GM18520 (cell line): ENCODE measurements at regions not wholly inside any gene's neighbourhood (a gene's known extent, or its start where the extent isn't known, plus 50 kb on each side); places are given as distances from the start of the nearest gene placed in this dataset.

ENCODE experiments used
- ATAC-seq: cut with Tn5 transposase; IDR thresholded peaks from one replicate; pipeline ENCODE4 v1.9.1; 2021; ENCODE audit not compliant: unreplicated experiment

DNA sequence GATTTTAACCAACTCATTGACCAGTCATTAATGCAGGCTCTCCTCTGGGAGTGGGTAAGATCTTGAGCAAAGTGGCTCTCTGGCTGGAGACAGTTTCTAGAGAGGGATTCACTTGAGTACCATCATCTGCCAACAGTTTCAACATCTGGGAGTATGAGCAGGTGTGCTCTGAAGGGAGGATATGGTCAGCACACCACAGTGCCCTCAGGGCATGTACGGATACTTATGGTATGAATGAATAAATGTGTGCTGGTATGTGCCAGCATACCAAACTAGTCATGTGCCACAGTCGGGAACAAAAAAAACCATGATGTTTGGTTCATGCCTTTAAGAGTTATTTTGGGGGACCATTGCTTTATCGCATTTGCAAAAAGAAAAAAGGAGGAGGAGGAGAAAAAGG is 1197.5 kb upstream of the TENM4 start:
- ATAC-seq = no peak

GRCh38 chr11:80637571-80637970 is 1196.7 kb upstream of the TENM4 start:
- no peak for ATAC-seq

DNA sequence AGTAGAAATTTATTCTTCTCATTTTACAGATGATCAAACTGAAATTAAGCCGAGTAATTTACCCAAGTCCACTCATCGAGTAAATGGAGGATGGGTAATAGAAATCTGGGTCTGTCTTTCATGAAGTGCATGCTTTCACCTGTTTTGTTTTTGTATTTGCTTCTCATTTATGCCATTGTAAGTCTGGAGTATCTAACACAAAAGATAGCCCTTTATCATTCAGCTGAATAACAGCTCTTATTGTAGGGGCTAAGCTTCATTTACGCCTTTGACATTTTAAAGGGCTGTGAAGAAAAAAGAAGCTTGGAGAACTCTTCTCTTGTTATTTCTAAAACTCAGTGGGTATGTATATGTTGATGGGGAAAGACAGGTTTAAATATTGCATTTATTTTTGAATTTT is 1196.2 kb upstream of the TENM4 start:
- ATAC-seq = no peak

DNA sequence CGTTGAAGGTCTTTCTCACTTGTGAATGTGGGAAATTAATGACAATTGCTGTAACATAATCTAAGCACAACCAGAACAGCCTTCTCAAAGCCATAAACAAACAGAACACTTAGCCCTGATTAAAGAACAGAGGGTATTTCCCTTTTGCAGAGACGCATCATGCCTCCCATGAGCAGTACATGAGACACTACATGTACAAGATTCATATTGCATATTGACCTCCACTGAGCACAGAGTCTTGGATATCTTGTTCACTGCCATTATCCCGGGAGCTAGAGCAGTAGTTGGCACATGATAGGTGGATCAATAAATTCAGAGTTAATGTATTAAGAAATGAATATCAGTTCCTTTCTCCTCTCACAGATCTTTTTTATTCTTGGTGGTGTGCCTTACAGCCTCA is 1194.3 kb upstream of the TENM4 start:
- no peak for ATAC-seq

DNA sequence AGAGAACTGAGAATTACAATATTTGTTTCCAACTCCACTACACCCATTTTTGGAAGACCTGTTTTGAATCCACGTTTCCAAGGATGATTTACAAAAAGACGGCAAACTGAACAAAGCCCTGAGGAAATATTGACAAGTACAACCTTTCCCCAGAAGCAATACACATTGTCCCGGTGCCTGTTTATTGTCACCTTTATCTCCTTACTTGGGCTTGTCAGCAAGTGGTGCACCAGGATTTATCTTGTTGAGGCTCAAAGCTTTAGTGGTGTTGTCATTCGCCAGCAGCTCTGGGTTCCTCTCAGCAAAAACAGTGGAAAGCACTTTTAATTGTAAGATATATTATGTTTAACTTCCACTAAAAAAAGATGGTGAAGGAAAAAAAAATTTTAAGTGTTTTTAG is 1191.9 kb upstream of the TENM4 start:
- ATAC-seq = no peak

DNA sequence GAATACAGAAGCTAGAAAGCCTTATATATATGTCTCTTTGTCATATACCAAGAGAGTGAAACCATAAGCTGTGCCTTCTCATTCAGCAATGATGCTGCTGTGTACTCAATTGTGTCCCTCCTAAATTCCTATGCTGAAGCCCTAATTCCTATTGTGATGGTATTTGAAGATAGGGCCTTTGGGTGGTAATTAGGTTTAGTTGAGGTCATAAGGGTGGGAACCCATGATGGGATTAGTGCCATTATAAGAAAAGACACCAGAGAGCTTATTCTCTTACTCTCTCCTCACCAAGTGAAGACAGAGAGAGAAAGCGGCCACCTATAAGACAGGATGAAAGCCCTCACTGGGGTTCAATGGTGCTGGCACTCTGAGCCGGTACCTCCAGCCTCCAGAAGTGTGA is 1191.3 kb upstream of the TENM4 start:
- no peak for ATAC-seq

- no peak for ATAC-seq
Observed at GRCh38 chr11:80629466-80629865, 1188.6 kb upstream of the TENM4 start.

DNA sequence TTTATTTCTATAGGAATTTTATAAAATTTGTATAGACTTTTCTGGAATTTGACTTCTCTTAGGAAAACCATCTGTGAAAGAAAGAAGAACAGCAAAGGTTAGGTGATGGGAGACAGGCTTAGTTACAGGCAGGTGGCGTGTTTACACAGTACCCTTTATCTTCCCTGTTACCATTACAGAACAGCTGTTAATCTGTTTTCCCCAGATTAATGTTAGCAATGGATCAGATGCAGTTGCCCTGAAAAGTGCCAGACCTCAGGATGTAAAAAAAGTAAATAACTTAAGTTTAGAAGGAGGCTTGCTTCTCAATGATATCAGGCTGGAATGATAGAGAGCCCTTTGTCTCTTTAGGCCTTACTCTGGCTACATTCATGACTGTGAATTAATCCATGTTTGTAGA is 1186.5 kb upstream of the TENM4 start:
- ATAC-seq = no peak

DNA sequence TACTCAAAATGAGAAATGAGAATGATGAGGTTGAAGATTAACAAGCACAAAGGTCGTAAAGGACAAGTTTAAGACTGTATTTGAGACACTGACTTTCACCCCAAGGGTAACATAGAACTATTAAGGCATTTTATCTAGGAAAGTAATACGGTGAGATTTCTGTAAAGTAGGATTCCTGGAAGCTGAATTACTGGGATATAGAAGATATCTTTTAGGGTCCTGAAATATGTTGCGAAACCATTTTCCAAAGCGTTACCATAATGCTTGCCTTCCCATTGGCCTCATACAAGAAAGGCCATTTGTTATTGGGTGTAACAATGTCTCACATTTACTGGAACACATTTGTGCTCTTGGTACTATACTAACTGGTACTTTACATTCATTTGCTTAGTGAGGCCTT is 1185.9 kb upstream of the TENM4 start:
- ATAC-seq = no peak

GRCh38 chr11:80625563-80625962 is 1184.7 kb upstream of the TENM4 start:
- ATAC-seq = no peak

- ATAC-seq = no peak
Observed at GRCh38 chr11:80621871-80622270, 1181.0 kb upstream of the TENM4 start.

GRCh38 chr11:80620867-80621266 is 1180.0 kb upstream of the TENM4 start:
- ATAC-seq = no peak

GRCh38 chr11:80617156-80617555 is 1176.3 kb upstream of the TENM4 start:
- no peak for ATAC-seq

DNA sequence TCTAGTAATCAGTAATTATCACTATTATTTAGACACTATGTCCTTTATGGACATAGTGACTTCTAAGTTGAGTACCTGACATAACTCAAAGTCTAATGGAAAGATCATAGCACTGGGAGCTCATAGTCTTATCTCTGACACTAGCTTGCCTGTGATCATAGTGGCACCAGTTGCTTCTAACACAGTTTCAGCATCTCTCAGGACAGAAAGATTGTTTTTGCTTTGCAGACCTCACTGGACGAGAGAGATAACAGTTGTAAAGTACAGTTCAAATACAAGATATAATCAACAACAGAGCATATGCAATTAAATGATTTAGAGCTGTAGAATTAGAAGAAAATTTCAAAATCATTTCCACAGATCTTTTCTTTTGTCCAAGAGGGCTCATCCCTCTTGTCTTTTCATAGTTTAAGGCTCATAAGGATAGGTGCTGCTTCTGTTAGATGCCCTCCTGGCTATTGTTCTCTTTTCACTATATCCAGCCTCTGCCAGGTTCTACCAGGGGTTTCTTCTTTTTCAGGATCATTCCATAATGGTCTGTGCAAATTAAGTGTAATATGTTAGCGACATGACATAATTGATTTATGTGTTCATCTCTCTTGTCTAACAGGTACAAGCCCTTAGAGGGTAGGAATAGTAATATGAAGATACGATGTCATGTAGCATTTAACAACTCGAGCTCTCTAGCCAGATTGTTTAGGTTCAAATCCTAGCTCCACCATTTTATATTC is 1175.4 kb upstream of the TENM4 start:
- no peak for ATAC-seq

GRCh38 chr11:80613655-80614054 is 1172.8 kb upstream of the TENM4 start:
- ATAC-seq = no peak

- ATAC-seq = no peak
Observed at GRCh38 chr11:80610516-80610915, 1169.7 kb upstream of the TENM4 start.

DNA sequence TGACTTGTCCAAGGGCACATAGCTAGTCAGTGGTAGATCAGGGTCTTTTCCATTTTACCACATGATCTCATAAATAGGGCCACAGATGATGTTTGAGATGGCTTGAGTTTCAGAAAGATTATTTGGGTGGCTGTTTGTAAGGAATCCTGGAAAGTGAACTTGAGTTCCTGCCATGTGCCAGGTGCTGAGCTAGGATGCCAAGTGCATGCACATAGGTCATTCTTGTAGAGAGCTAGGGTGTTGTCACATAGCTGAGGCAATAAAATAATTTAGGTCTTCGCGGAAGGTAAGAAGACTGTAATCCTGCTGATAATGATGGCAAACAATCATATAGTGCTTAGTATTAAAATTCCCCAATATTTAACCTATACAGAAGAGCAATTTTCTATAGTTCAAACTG is 1162.6 kb upstream of the TENM4 start:
- ATAC-seq = no peak

- ATAC-seq = no peak
Observed at GRCh38 chr11:80598905-80599304, 1158.1 kb upstream of the TENM4 start.

GRCh38 chr11:80596291-80596810 is 1155.5 kb upstream of the TENM4 start:
- no peak for ATAC-seq

- no peak for ATAC-seq
Observed at GRCh38 chr11:80595011-80595410, 1154.2 kb upstream of the TENM4 start.

DNA sequence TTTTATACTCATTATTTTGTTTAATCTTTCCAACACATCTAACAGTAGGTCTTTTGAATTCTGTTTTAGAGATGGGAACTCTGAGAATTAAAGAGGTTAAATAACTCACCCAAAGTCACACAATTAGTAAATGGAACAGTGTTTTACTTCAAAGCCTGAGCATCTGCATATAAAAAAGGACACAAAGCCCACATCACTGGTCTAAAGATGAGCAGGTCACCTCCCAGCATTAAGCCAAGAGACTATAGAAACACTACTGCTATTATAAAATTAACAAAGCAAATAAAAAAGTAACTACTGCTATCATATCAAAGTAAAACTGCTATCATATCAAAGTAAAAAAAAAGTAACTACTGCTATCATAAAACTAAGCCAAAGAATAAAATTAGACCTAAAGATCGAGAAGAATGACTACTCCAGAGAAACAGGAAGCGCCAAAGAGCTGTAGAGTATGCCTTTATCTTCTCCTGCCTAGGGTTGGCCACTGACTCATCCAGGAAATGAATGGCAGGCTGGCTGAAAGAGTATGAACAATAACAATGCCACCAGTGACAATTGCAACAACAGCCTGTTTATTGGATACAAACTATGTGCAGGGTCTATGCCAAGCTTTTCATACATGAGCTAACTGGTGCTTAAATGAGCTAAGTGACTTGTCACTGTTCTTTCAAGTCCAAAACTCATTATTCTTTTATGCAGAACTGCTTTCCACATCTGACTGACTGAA is 1153.0 kb upstream of the TENM4 start:
- no peak for ATAC-seq

GRCh38 chr11:80592546-80592945 is 1151.7 kb upstream of the TENM4 start:
- no peak for ATAC-seq
